NCI-H510A treated with DMSO at 0.1 percent for 48 hours (cell line): ENCODE measurements at regions not wholly inside any gene's neighbourhood (a gene's known extent, or its start where the extent isn't known, plus 50 kb on each side); places are given as distances from the start of the nearest gene placed in this dataset.
A peak's percentile ranks its signal among the peaks of the same experiment; 100 is the strongest.

ENCODE experiments used
- DNase-seq: peaks from one replicate; lab custom pipeline; 2025; lab: John Stamatoyannopoulos, UW

- no peak for DNase-seq
Measured at GRCh38 chr2:479490-480176, 191.7 kb upstream of the ALKAL2 start.

- DNase-seq, result no peak
Measured at GRCh38 chr2:479031-479430, 191.1 kb upstream of the ALKAL2 start.

- DNase-seq, result no peak
Measured at GRCh38 chr2:471560-471959, 183.7 kb upstream of the ALKAL2 start.

- no peak for DNase-seq
Measured at GRCh38 chr2:469514-469913, 181.6 kb upstream of the ALKAL2 start.

GRCh38 chr2:468648-469336, 180.9 kb upstream of the ALKAL2 start:
- DNase-seq, result no peak

- DNase-seq, result no peak
Measured at GRCh38 chr2:467892-468647, 180.2 kb upstream of the ALKAL2 start.

- no peak for DNase-seq
Measured at GRCh38 chr2:467543-467891, 179.6 kb upstream of the ALKAL2 start.

- no peak for DNase-seq
Measured at GRCh38 chr2:467101-467500, 179.2 kb upstream of the ALKAL2 start.

- no peak for DNase-seq
Measured at GRCh38 chr2:464562-465309, 176.8 kb upstream of the ALKAL2 start.

GRCh38 chr2:460861-461260, 173.0 kb upstream of the ALKAL2 start:
- DNase-seq, result no peak

GRCh38 chr2:459931-460330, 172.0 kb upstream of the ALKAL2 start:
- DNase-seq, result no peak

- DNase-seq, result no peak
Measured at GRCh38 chr2:458425-458815, 170.5 kb upstream of the ALKAL2 start.

- no peak for DNase-seq
Measured at GRCh38 chr2:457792-458424, 170.0 kb upstream of the ALKAL2 start.

- no peak for DNase-seq
Measured at GRCh38 chr2:457262-457661, 169.4 kb upstream of the ALKAL2 start.

- DNase-seq, result no peak
Measured at GRCh38 chr2:455913-456312, 168.0 kb upstream of the ALKAL2 start.

GRCh38 chr2:455015-455705, 167.3 kb upstream of the ALKAL2 start:
- DNase-seq, result no peak

- no peak for DNase-seq
Measured at GRCh38 chr2:453132-453531, 165.2 kb upstream of the ALKAL2 start.

- DNase-seq, result no peak
Measured at GRCh38 chr2:451495-451894, 163.6 kb upstream of the ALKAL2 start.

- peak; percentile 26 for DNase-seq
Measured at GRCh38 chr2:449246-450067, 161.6 kb upstream of the ALKAL2 start.

GRCh38 chr2:447902-448665, 160.2 kb upstream of the ALKAL2 start:
- no peak for DNase-seq
